ENCODE measurements at regions not wholly inside any gene's neighbourhood (a gene's known extent, or its start where the extent isn't known, plus 50 kb on each side); places are given as distances from the start of the nearest gene placed in this dataset.
"Not testable (repeated sequence)": the region's sequence is repeated elsewhere in the genome, so short reads cannot be mapped to it uniquely, and the experiment has no call there.

- H3K4me1 Mint-ChIP-seq (ENCODE audit: low read depth), result no peaks in the 10 kb centered on the region
Measured at GRCh38 chr4:77220828-77221613, 64.0 kb downstream of the CCNG2 start.

GRCh38 chr4:77225022-77225421, 68.0 kb downstream of the CCNG2 start:
- Mint-ChIP-seq H3K27ac (no peak overlapping the region), H3K4me3 (no peak overlapping the region), H3K4me1 (ENCODE audit: low read depth) (no peaks in the 10 kb centered on the region), H3K9me3 (no peaks in the 10 kb centered on the region), H3K36me3 (ENCODE audit: low read depth) (no peaks in the 10 kb centered on the region), H3K27me3 (no peaks in the 10 kb centered on the region)

More at GRCh38 chr4:77220828-77221613, 64.0 kb downstream of the CCNG2 start:
- Mint-ChIP-seq H3K27ac (no peak overlapping the region), H3K9me3 (no peaks in the 10 kb centered on the region), H3K4me3 (no peak overlapping the region), H3K36me3 (ENCODE audit: low read depth) (no peaks in the 10 kb centered on the region), H3K27me3 (no peaks in the 10 kb centered on the region)

- Mint-ChIP-seq H3K27me3 (no peaks in the 10 kb centered on the region), H3K27ac (no peak overlapping the region), H3K9me3 (no peaks in the 10 kb centered on the region), H3K36me3 (ENCODE audit: low read depth) (no peaks in the 10 kb centered on the region), H3K4me3 (no peak overlapping the region), H3K4me1 (ENCODE audit: low read depth) (no peaks in the 10 kb centered on the region)
Measured at GRCh38 chr4:77226939-77227705, 70.1 kb downstream of the CCNG2 start.

- no peaks in the 10 kb centered on the region for H3K36me3 Mint-ChIP-seq (ENCODE audit: low read depth)
- H3K27ac Mint-ChIP-seq, result no peak overlapping the region
- H3K27me3 Mint-ChIP-seq, result no peaks in the 10 kb centered on the region
Measured at GRCh38 chr4:77229433-77229832, 72.4 kb downstream of the CCNG2 start.

GRCh38 chr4:77232653-77233052, 75.6 kb downstream of the CCNG2 start:
- Mint-ChIP-seq H3K4me3 (no peak overlapping the region), H3K4me1 (ENCODE audit: low read depth) (no peaks in the 10 kb centered on the region), H3K27me3 (peaks cover 3% of the 10 kb centered on the region), H3K27ac (no peak overlapping the region), H3K9me3 (no peaks in the 10 kb centered on the region), H3K36me3 (ENCODE audit: low read depth) (no peaks in the 10 kb centered on the region)

More at GRCh38 chr4:77229433-77229832, 72.4 kb downstream of the CCNG2 start:
- H3K4me1 Mint-ChIP-seq (ENCODE audit: low read depth), result no peaks in the 10 kb centered on the region
- no peak overlapping the region for H3K4me3 Mint-ChIP-seq
- H3K9me3 Mint-ChIP-seq, result no peaks in the 10 kb centered on the region

GRCh38 chr4:77235289-77235854, 78.4 kb downstream of the CCNG2 start:
- H3K27me3 Mint-ChIP-seq, result peaks cover 4% of the 10 kb centered on the region
- H3K27ac Mint-ChIP-seq, result no peak overlapping the region
- H3K9me3 Mint-ChIP-seq, result no peaks in the 10 kb centered on the region
- no peak overlapping the region for H3K4me3 Mint-ChIP-seq
- no peaks in the 10 kb centered on the region for H3K36me3 Mint-ChIP-seq (ENCODE audit: low read depth)
- H3K4me1 Mint-ChIP-seq (ENCODE audit: low read depth), result no peaks in the 10 kb centered on the region

GRCh38 chr4:77236806-77237205, 79.8 kb downstream of the CCNG2 start:
- H3K4me3 Mint-ChIP-seq, result no peak overlapping the region
- peaks cover 8% of the 10 kb centered on the region for H3K27me3 Mint-ChIP-seq
- no peak overlapping the region for H3K27ac Mint-ChIP-seq
- H3K36me3 Mint-ChIP-seq (ENCODE audit: low read depth), result no peaks in the 10 kb centered on the region
- H3K4me1 Mint-ChIP-seq (ENCODE audit: low read depth), result no peaks in the 10 kb centered on the region
- H3K9me3 Mint-ChIP-seq, result no peaks in the 10 kb centered on the region

GRCh38 chr4:77240469-77241066, 83.6 kb downstream of the CCNG2 start:
- peaks cover 8% of the 10 kb centered on the region for H3K27me3 Mint-ChIP-seq
- no peaks in the 10 kb centered on the region for H3K36me3 Mint-ChIP-seq (ENCODE audit: low read depth)
- no peaks in the 10 kb centered on the region for H3K9me3 Mint-ChIP-seq
- no peak overlapping the region for H3K4me3 Mint-ChIP-seq
- no peak overlapping the region for H3K27ac Mint-ChIP-seq
- no peaks in the 10 kb centered on the region for H3K4me1 Mint-ChIP-seq (ENCODE audit: low read depth)

GRCh38 chr4:77248805-77249204, 91.8 kb downstream of the CCNG2 start:
- H3K27me3 Mint-ChIP-seq, result peaks cover 7% of the 10 kb centered on the region
- no peak overlapping the region for H3K27ac Mint-ChIP-seq
- no peaks in the 10 kb centered on the region for H3K9me3 Mint-ChIP-seq
- H3K4me1 Mint-ChIP-seq (ENCODE audit: low read depth), result no peaks in the 10 kb centered on the region
- H3K36me3 Mint-ChIP-seq (ENCODE audit: low read depth), result no peaks in the 10 kb centered on the region
- no peak overlapping the region for H3K4me3 Mint-ChIP-seq

GRCh38 chr4:77251751-77252150, 94.7 kb downstream of the CCNG2 start:
- Mint-ChIP-seq H3K9me3 (no peaks in the 10 kb centered on the region), H3K27me3 (peaks cover 10% of the 10 kb centered on the region), H3K4me3 (no peak overlapping the region), H3K36me3 (ENCODE audit: low read depth) (no peaks in the 10 kb centered on the region), H3K27ac (no peak overlapping the region), H3K4me1 (ENCODE audit: low read depth) (no peaks in the 10 kb centered on the region)

GRCh38 chr4:77263247-77263646, 106.2 kb downstream of the CCNG2 start:
- Mint-ChIP-seq H3K9me3 (peaks cover 9% of the 10 kb centered on the region), H3K4me1 (ENCODE audit: low read depth) (no peaks in the 10 kb centered on the region)

GRCh38 chr4:77263976-77264375, 107.0 kb downstream of the CCNG2 start:
- not testable (repeated sequence) for H3K9me3 Mint-ChIP-seq; H3K4me3 Mint-ChIP-seq; H3K27me3 Mint-ChIP-seq; H3K27ac Mint-ChIP-seq; H3K4me1 Mint-ChIP-seq (ENCODE audit: low read depth); H3K36me3 Mint-ChIP-seq (ENCODE audit: low read depth)

More at GRCh38 chr4:77263247-77263646, 106.2 kb downstream of the CCNG2 start:
- Mint-ChIP-seq H3K27me3 (no peaks in the 10 kb centered on the region), H3K36me3 (ENCODE audit: low read depth) (no peaks in the 10 kb centered on the region), H3K27ac (no peak overlapping the region), H3K4me3 (no peak overlapping the region)

GRCh38 chr4:77264826-77265225, 107.8 kb downstream of the CCNG2 start:
- no peaks in the 10 kb centered on the region for H3K4me1 Mint-ChIP-seq (ENCODE audit: low read depth)
- H3K9me3 Mint-ChIP-seq, result peaks cover 9% of the 10 kb centered on the region
- H3K27me3 Mint-ChIP-seq, result no peaks in the 10 kb centered on the region
- H3K27ac Mint-ChIP-seq, result no peak overlapping the region
- no peak overlapping the region for H3K4me3 Mint-ChIP-seq
- H3K36me3 Mint-ChIP-seq (ENCODE audit: low read depth), result no peaks in the 10 kb centered on the region

- no peaks in the 10 kb centered on the region for H3K27me3 Mint-ChIP-seq
Measured at GRCh38 chr4:77268108-77268507, 111.1 kb downstream of the CCNG2 start.

GRCh38 chr4:77269505-77269904, 112.5 kb downstream of the CCNG2 start:
- Mint-ChIP-seq H3K9me3 (no peaks in the 10 kb centered on the region), H3K27ac (no peak overlapping the region), H3K4me3 (no peak overlapping the region), H3K4me1 (ENCODE audit: low read depth) (no peaks in the 10 kb centered on the region), H3K36me3 (ENCODE audit: low read depth) (no peaks in the 10 kb centered on the region), H3K27me3 (no peaks in the 10 kb centered on the region)

More at GRCh38 chr4:77268108-77268507, 111.1 kb downstream of the CCNG2 start:
- H3K4me1 Mint-ChIP-seq (ENCODE audit: low read depth), result no peaks in the 10 kb centered on the region
- H3K36me3 Mint-ChIP-seq (ENCODE audit: low read depth), result no peaks in the 10 kb centered on the region
- H3K27ac Mint-ChIP-seq, result no peak overlapping the region
- H3K4me3 Mint-ChIP-seq, result no peak overlapping the region
- H3K9me3 Mint-ChIP-seq, result peaks cover 7% of the 10 kb centered on the region
